H9 (cell line): ENCODE measurements at regions not wholly inside any gene's neighbourhood (a gene's known extent, or its start where the extent isn't known, plus 50 kb on each side); places are given as distances from the start of the nearest gene placed in this dataset.

ENCODE experiments used
- DNase-seq: peaks from one replicate; pipeline ENCODE4 v3.0.0-alpha.2; 2017
- H2AFZ ChIP-seq: one replicate; pipeline ENCODE4 v1.6.1; 2013; ENCODE audit warnings: mild to moderate bottlenecking, low read length, control low read depth, moderate library complexity
- H2AK5ac ChIP-seq: 2 replicates; pipeline ENCODE4 v1.6.1; 2013; ENCODE audit warnings: low read length, control low read depth, mixed read lengths; ENCODE audit not compliant: insufficient read length
- H2BK120ac ChIP-seq: one replicate; pipeline ENCODE4 v1.6.1; 2013; ENCODE audit warnings: low read depth, mild to moderate bottlenecking, low read length, control low read depth, inconsistent platforms; ENCODE audit not compliant: poor library complexity, severe bottlenecking
- H2BK12ac ChIP-seq: 2 replicates; pipeline ENCODE4 v1.6.1; 2013; ENCODE audit warnings: low read length, control low read depth, mixed read lengths, low read depth; ENCODE audit not compliant: insufficient read length
- H2BK15ac ChIP-seq: 2 replicates; pipeline ENCODE4 v1.6.1; 2013; ENCODE audit warnings: low read depth, low read length, control low read depth
- H2BK20ac ChIP-seq: one replicate; pipeline ENCODE4 v1.6.1; 2013; ENCODE audit warnings: low read depth, mild to moderate bottlenecking, low read length, control low read depth, inconsistent platforms; ENCODE audit not compliant: poor library complexity, severe bottlenecking
- H2BK5ac ChIP-seq: 2 replicates; pipeline ENCODE4 v1.6.1; 2013; ENCODE audit warnings: low read length, control low read depth, mixed read lengths; ENCODE audit not compliant: insufficient read length
- H3K14ac ChIP-seq: 2 replicates; pipeline ENCODE4 v1.6.1; 2013; ENCODE audit warnings: low read length, control low read depth; ENCODE audit not compliant: insufficient read depth
- H3K18ac ChIP-seq: 2 replicates; pipeline ENCODE4 v1.6.1; 2013; ENCODE audit warnings: low read depth, mild to moderate bottlenecking, mixed read lengths, low read length, control low read depth; ENCODE audit not compliant: insufficient read length
- H3K23ac ChIP-seq: 2 replicates; pipeline ENCODE4 v1.6.1; 2013; ENCODE audit warnings: low read length, control low read depth, mixed read lengths, low read depth; ENCODE audit not compliant: insufficient read length
- H3K23me2 ChIP-seq: 2 replicates; pipeline ENCODE4 v1.6.1; 2013; ENCODE audit warnings: low read depth, mild to moderate bottlenecking, mixed read lengths, low read length, control low read depth; ENCODE audit not compliant: insufficient read length, poor library complexity, severe bottlenecking
- H3K27ac ChIP-seq: 2 replicates; pipeline ENCODE4 v1.5.1; 2013; ENCODE audit warnings: low read length, control low read depth, mixed read lengths, low read depth; ENCODE audit not compliant: insufficient read length
- H3K27me3 ChIP-seq: 2 replicates; pipeline ENCODE4 v1.6.1; 2013; ENCODE audit warnings: low read length, control low read depth, inconsistent platforms; ENCODE audit not compliant: insufficient read depth
- H3K4ac ChIP-seq: 2 replicates; pipeline ENCODE4 v1.6.1; 2013; ENCODE audit warnings: low read depth, mild to moderate bottlenecking, control low read depth, inconsistent platforms, low read length, moderate library complexity
- H3K4me1 ChIP-seq: 2 replicates; pipeline ENCODE4 v1.6.1; 2013; ENCODE audit warnings: low read length, control low read depth, inconsistent platforms; ENCODE audit not compliant: insufficient read depth
- H3K4me2 ChIP-seq: 2 replicates; pipeline ENCODE4 v1.6.1; 2013; ENCODE audit warnings: low read length, control low read depth, mixed read lengths; ENCODE audit not compliant: insufficient read length, insufficient read depth
- H3K56ac ChIP-seq: 2 replicates; pipeline ENCODE4 v1.6.1; 2013; ENCODE audit warnings: low read depth, mild to moderate bottlenecking, mixed read lengths, low read length, control low read depth; ENCODE audit not compliant: insufficient read length
- H3K79me1 ChIP-seq: 2 replicates; pipeline ENCODE4 v1.6.1; 2013; ENCODE audit warnings: low read depth, mild to moderate bottlenecking, moderate library complexity, low read length, control low read depth, inconsistent platforms; ENCODE audit not compliant: insufficient read depth, poor library complexity, severe bottlenecking
- H3K79me2 ChIP-seq: 2 replicates; pipeline ENCODE4 v1.6.1; 2013; ENCODE audit warnings: low read length, control low read depth, inconsistent platforms; ENCODE audit not compliant: insufficient read depth
- H3K9ac ChIP-seq: 2 replicates; pipeline ENCODE4 v1.6.1; 2013; ENCODE audit warnings: low read length, control low read depth, mixed read lengths; ENCODE audit not compliant: insufficient read length; ENCODE audit errors: extremely low read depth
- H3K9me3 ChIP-seq: one replicate; pipeline ENCODE4 v1.6.1; 2013; ENCODE audit warnings: low read depth, low read length, inconsistent platforms; ENCODE audit not compliant: control insufficient read depth
- H3T11ph ChIP-seq: one replicate; pipeline ENCODE4 v1.6.1; 2013; ENCODE audit warnings: mild to moderate bottlenecking, low read length, control low read depth, inconsistent platforms
- H4K20me1 ChIP-seq: one replicate; pipeline ENCODE4 v1.6.1; 2013; ENCODE audit not compliant: control insufficient read depth, insufficient read length, insufficient read depth
- H4K5ac ChIP-seq: 2 replicates; pipeline ENCODE4 v1.6.1; 2013; ENCODE audit warnings: low read depth, mild to moderate bottlenecking, mixed read lengths, low read length, control low read depth; ENCODE audit not compliant: insufficient read length
- H4K8ac ChIP-seq: replicated peaks from 2 replicates; pipeline ENCODE4 v1.6.1; 2013; ENCODE audit warnings: low read length, control low read depth, mixed read lengths, low read depth; ENCODE audit not compliant: insufficient read length
- H4K91ac ChIP-seq: 2 replicates; pipeline ENCODE4 v1.6.1; 2013; ENCODE audit warnings: low read depth, mild to moderate bottlenecking, moderate library complexity, mixed read lengths, low read length, control low read depth; ENCODE audit not compliant: insufficient read length
- H3K27ac Mint-ChIP-seq, 3 experiments: 2 replicates in 2 of 3; 3 replicates in 1 of 3; pipeline ENCODE4 v1.8.0; 2020 to 2021; ENCODE audit warnings: mixed read lengths in 3 of 3, mild to moderate bottlenecking in 1 of 3, moderate library complexity in 1 of 3
- H3K27me3 Mint-ChIP-seq: 2 replicates; pipeline ENCODE4 v1.8.0; 2021; ENCODE audit warnings: low read depth, mild to moderate bottlenecking, moderate library complexity, mixed read lengths
- H3K36me3 Mint-ChIP-seq, 3 experiments: 2 replicates in 2 of 3; 3 replicates in 1 of 3; pipeline ENCODE4 v1.8.0; 2020 to 2021; ENCODE audit warnings: low read depth in 3 of 3, mixed read lengths in 3 of 3; ENCODE audit not compliant: insufficient read depth in 1 of 3
- H3K4me1 Mint-ChIP-seq, 2 experiments: 2 replicates each; pipeline ENCODE4 v1.8.0; 2020; ENCODE audit warnings: mixed read lengths in 2 of 2
- H3K4me3 Mint-ChIP-seq, 2 experiments: 2 replicates in 1 of 2; 3 replicates in 1 of 2; pipeline ENCODE4 v1.8.0; 2020 to 2021; ENCODE audit warnings: mild to moderate bottlenecking in 2 of 2, mixed read lengths in 2 of 2, moderate library complexity in 1 of 2
- H3K9me3 Mint-ChIP-seq, 2 experiments: 2 replicates in 1 of 2; 3 replicates in 1 of 2; pipeline ENCODE4 v1.8.0; 2020; ENCODE audit warnings: mild to moderate bottlenecking in 2 of 2, mixed read lengths in 2 of 2, moderate library complexity in 1 of 2
- CTCF ChIP-seq: fragments of 200-600 bp; sonication (generic); conservative IDR thresholded peaks from 3 replicates; pipeline ENCODE4 v1.8.0; 2021; ENCODE audit warnings: antibody characterized with exemption, mild to moderate bottlenecking
- WGBS: extraction: QIAGEN DNeasy Blood & Tissue Kit; methylation state at CpG from one replicate; pipeline ENCODE4 v1.1.7; 2013; ENCODE audit warnings: missing lambda C conversion rate, low lambda C conversion rate, mixed read lengths; ENCODE audit not compliant: insufficient read length; ENCODE audit errors: extremely low coverage; 5-methylcytosine and 5-hydroxymethylcytosine counted together

DNA sequence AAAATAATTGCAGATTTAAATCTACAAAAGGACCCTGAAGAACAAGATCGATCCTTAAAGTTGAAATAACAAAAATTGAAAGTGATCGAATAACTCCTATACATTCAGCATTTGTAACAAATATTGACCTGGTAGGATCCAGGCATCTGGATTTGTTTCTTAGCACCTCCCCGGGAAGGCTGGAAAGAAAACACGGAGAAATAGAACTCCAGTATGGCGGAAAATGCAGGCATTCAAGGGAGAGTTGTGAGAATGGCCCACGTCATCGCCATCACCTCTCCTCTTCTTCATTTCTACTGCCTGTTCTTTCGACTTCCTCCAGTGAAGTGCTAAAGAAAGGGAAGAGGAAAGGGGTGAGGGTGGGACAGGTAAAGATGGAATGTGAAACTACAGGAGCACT, 242.3 kb upstream of the TFAP2D start:
- Histone ChIP-seq H4K20me1 (no peaks in the 10 kb centered on the region), H2BK20ac (no peak overlapping the region), H3T11ph (no peak overlapping the region), H2BK120ac (no peak overlapping the region), H3K4me2 (no peak overlapping the region), H4K5ac (no peak overlapping the region), H3K23me2 (no peaks in the 10 kb centered on the region), H3K4ac (no peak overlapping the region), H2BK5ac (no peak overlapping the region), H3K27me3 (no peaks in the 10 kb centered on the region), H3K79me1 (no peaks in the 10 kb centered on the region), H3K79me2 (no peaks in the 10 kb centered on the region), H4K91ac (no peak overlapping the region), H3K4me1 (no peaks in the 10 kb centered on the region), H2AFZ (no peak overlapping the region), H2BK15ac (no peak overlapping the region), H3K14ac (no peak overlapping the region), H3K56ac (no peak overlapping the region), H3K18ac (no peak overlapping the region), H3K27ac (no peak overlapping the region), H3K9me3 (no peaks in the 10 kb centered on the region), H3K9ac (no peak overlapping the region), H2BK12ac (no peak overlapping the region), H3K23ac (no peak overlapping the region), H4K8ac (no peak overlapping the region), H2AK5ac (no peak overlapping the region)
- WGBS: no CpG with 5 or more reads among the region's 8 CpGs
- Mint-ChIP-seq H3K9me3 (no peaks in the 10 kb centered on the region), H3K27ac (no peak overlapping the region), H3K27me3 (no peaks in the 10 kb centered on the region; the same call in 1 of the 2 replicates), H3K4me1 (no peaks in the 10 kb centered on the region), H3K36me3 (no peaks in the 10 kb centered on the region), H3K4me3 (no peak overlapping the region)
- no peak for TF ChIP-seq CTCF
- DNase-seq: no peak
